Liver (tissue), 8 donors: ENCODE measurements at regions not wholly inside any gene's neighbourhood (a gene's known extent, or its start where the extent isn't known, plus 50 kb on each side); places are given as distances from the start of the nearest gene placed in this dataset.

Source experiments
- DNase-seq: peaks from one replicate; pipeline ENCODE4 v3.0.0-alpha.2; 2017; ENCODE audit warnings: low spot score
- H3K27ac ChIP-seq, 2 donors: one replicate each; pipeline ENCODE4 v1.7.0; 2013; ENCODE audit warnings: inconsistent platforms in 2 of 2, low read length in 2 of 2, control low read depth in 1 of 2, low read depth in 1 of 2, mild to moderate bottlenecking in 1 of 2
- H3K27me3 ChIP-seq, 4 donors: one replicate each; pipeline versions ENCODE4 v1.6.1 to v1.7.0; 2013; ENCODE audit warnings: low read length in 3 of 4, inconsistent platforms in 1 of 4, mild to moderate bottlenecking in 1 of 4, moderate library complexity in 1 of 4; ENCODE audit not compliant: control insufficient read depth in 4 of 4, insufficient read depth in 4 of 4
- H3K36me3 ChIP-seq, 4 donors: one replicate each; pipeline versions ENCODE4 v1.6.1 to v1.7.0; 2013; ENCODE audit warnings: low read length in 3 of 4, mild to moderate bottlenecking in 3 of 4, low read depth in 1 of 4, moderate library complexity in 1 of 4; ENCODE audit not compliant: control insufficient read depth in 4 of 4, insufficient read depth in 3 of 4
- H3K4me1 ChIP-seq, 4 donors: one replicate each; pipeline versions ENCODE4 v1.6.1 to v1.7.0; 2013; ENCODE audit warnings: low read length in 3 of 4, mild to moderate bottlenecking in 3 of 4, moderate library complexity in 1 of 4; ENCODE audit not compliant: control insufficient read depth in 4 of 4, insufficient read depth in 4 of 4
- H3K4me3 ChIP-seq, 3 donors: one replicate each; pipeline versions ENCODE4 v1.6.1 to v1.7.0; 2013; ENCODE audit warnings: low read length in 3 of 3, control low read depth in 1 of 3, low read depth in 1 of 3, mild to moderate bottlenecking in 1 of 3
- H3K9ac ChIP-seq, 2 donors: one replicate each; pipeline ENCODE4 v1.7.0; 2013; ENCODE audit warnings: low read length in 2 of 2, mild to moderate bottlenecking in 2 of 2, moderate library complexity in 2 of 2, control low read depth in 1 of 2, low read depth in 1 of 2
- H3K9me3 ChIP-seq, 4 donors: one replicate each; pipeline versions ENCODE4 v1.6.1 to v1.7.0; 2013; ENCODE audit warnings: low read length in 3 of 4; ENCODE audit not compliant: control insufficient read depth in 4 of 4
- EGR1 ChIP-seq, 2 donors: IDR thresholded peaks; 2 replicates each; pipeline ENCODE4 v1.6.1; 2016 to 2018; ENCODE audit warnings: antibody characterized with exemption in 2 of 2, low read depth in 2 of 2
- FOXA1 ChIP-seq: IDR thresholded peaks from 2 replicates; pipeline ENCODE4 v1.6.1; 2016; ENCODE audit warnings: antibody characterized with exemption
- FOXA2 ChIP-seq: IDR thresholded peaks from 2 replicates; pipeline ENCODE4 v1.6.1; 2016; ENCODE audit warnings: antibody characterized with exemption
- GABPA ChIP-seq, 2 donors: IDR thresholded peaks in 1 of 2; conservative IDR thresholded peaks in 1 of 2; 2 replicates each; pipeline ENCODE4 v1.6.1; 2016; ENCODE audit warnings: antibody characterized with exemption in 2 of 2, mild to moderate bottlenecking in 1 of 2, moderate library complexity in 1 of 2
- HNF4A ChIP-seq, 2 donors: conservative IDR thresholded peaks; 2 replicates each; pipeline ENCODE4 v1.6.1; 2016; ENCODE audit warnings: antibody characterized with exemption in 2 of 2, mild to moderate bottlenecking in 2 of 2
- HNF4G ChIP-seq: IDR thresholded peaks from 2 replicates; pipeline ENCODE4 v1.6.1; 2016; ENCODE audit warnings: antibody characterized with exemption
- JUND ChIP-seq, 2 donors: IDR thresholded peaks; 2 replicates each; pipeline ENCODE4 v1.6.1; 2016; ENCODE audit warnings: antibody characterized with exemption in 2 of 2
- NR2F2 ChIP-seq: IDR thresholded peaks from 2 replicates; pipeline ENCODE4 v1.6.1; 2016; ENCODE audit warnings: antibody characterized with exemption
- RAD21 ChIP-seq, 2 donors: IDR thresholded peaks; 2 replicates each; pipeline ENCODE4 v1.6.1; 2016; ENCODE audit warnings: antibody characterized with exemption in 2 of 2, mild to moderate bottlenecking in 2 of 2
- RXRA ChIP-seq, 2 donors: IDR thresholded peaks; 2 replicates each; pipeline ENCODE4 v1.6.1; 2017 to 2018; ENCODE audit warnings: antibody characterized with exemption in 2 of 2, mild to moderate bottlenecking in 1 of 2
- SP1 ChIP-seq: IDR thresholded peaks from 2 replicates; pipeline ENCODE4 v1.6.1; 2018; ENCODE audit warnings: antibody characterized with exemption, mild to moderate bottlenecking
- TAF1 ChIP-seq: conservative IDR thresholded peaks from 2 replicates; pipeline ENCODE4 v1.6.1; 2016; ENCODE audit warnings: antibody characterized with exemption, mild to moderate bottlenecking
- YY1 ChIP-seq: IDR thresholded peaks from 2 replicates; pipeline ENCODE4 v1.6.1; 2016; ENCODE audit warnings: antibody characterized with exemption, mild to moderate bottlenecking
- WGBS: extraction: QIAGEN DNeasy Blood & Tissue Kit; methylation state at CpG from one replicate; pipeline ENCODE4 v1.1.7; 2013; 5-methylcytosine and 5-hydroxymethylcytosine counted together
- TF ChIP-seq, protein P1 (sequence below): IDR thresholded peaks from 2 replicates; pipeline ENCODE4 v1.6.1; 2016; ENCODE audit warnings: antibody characterized with exemption
- TF ChIP-seq, protein P2 (sequence below): IDR thresholded peaks from 2 replicates; pipeline ENCODE4 v1.6.1; 2016; ENCODE audit warnings: antibody characterized with exemption
- TF ChIP-seq, protein P3 (sequence below): IDR thresholded peaks from 2 replicates; pipeline ENCODE4 v1.6.1; 2016; ENCODE audit warnings: antibody characterized with exemption
- TF ChIP-seq, protein P4 (sequence below): IDR thresholded peaks from 2 replicates; pipeline ENCODE4 v1.6.1; 2016; ENCODE audit warnings: antibody characterized with exemption, mild to moderate bottlenecking
- TF ChIP-seq, protein P5 (sequence below): fragments of 150-350 bp; IDR thresholded peaks from 2 replicates; pipeline ENCODE4 v1.5.1; 2017; ENCODE audit warnings: improper control_type of control experiment, low read depth, low read length; ENCODE audit not compliant: missing input control
- donor health status: healthy.
- donor health status: healthy.
- donor health status: healthy.
- donor health status: healthy.
- donor health status: healthy.

DNA sequence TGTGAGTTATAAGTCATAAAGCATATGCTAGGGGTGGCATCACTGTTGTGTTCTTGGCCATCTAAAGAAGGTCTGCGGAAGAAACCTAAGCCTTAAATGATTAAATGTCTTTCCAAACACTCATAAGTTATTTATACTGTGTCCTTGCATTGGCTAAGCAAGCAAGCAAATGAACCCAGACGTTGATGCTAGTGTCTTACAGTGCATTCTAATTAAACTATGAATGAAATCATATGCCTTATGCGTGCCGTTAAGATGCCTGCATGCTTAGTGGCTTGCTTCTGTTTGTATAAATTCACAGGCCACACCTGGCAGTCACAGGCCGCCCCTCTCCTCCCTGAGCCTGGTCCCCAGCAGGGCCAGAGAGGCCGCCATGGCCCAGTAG lies 49.9 kb downstream of the RIN2 start:
- H3K9ac ChIP-seq: no peak overlapping the region
- no peak for DNase-seq
- WGBS: 78% methylated on average over 6 of the region's 6 CpGs
- H3K4me1 ChIP-seq: peaks cover 0 to 2% (median 0%) of the 10 kb centered on the region in 4 donors
- H3K36me3 ChIP-seq: no peaks in the 10 kb centered on the region
- no peak overlapping the region for H3K4me3 ChIP-seq
- TF ChIP-seq NR2F2 (no peak), TAF1 (no peak), YY1 (no peak), GABPA (IDR thresholded peaks at IDR 0.05 in 1 of 2, conservative IDR thresholded peaks at IDR 0.05 in 1 of 2) (no peak), HNF4G (no peak), FOXA1 (no peak), RXRA (IDR thresholded peaks at IDR 0.05) (no peak), RAD21 (IDR thresholded peaks at IDR 0.05) (no peak), EGR1 (IDR thresholded peaks at IDR 0.05; ENCODE audit: low read depth in 2 of 2) (no peak), SP1 (no peak), JUND (IDR thresholded peaks at IDR 0.05) (no peak), HNF4A (conservative IDR thresholded peaks at IDR 0.05) (no peak), FOXA2 (no peak)
- TF ChIP-seq, protein P1, sequence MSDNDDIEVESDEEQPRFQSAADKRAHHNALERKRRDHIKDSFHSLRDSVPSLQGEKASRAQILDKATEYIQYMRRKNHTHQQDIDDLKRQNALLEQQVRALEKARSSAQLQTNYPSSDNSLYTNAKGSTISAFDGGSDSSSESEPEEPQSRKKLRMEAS: no peak
- TF ChIP-seq, protein P2, sequence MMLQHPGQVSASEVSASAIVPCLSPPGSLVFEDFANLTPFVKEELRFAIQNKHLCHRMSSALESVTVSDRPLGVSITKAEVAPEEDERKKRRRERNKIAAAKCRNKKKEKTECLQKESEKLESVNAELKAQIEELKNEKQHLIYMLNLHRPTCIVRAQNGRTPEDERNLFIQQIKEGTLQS: no peak
- TF ChIP-seq, protein P3, sequence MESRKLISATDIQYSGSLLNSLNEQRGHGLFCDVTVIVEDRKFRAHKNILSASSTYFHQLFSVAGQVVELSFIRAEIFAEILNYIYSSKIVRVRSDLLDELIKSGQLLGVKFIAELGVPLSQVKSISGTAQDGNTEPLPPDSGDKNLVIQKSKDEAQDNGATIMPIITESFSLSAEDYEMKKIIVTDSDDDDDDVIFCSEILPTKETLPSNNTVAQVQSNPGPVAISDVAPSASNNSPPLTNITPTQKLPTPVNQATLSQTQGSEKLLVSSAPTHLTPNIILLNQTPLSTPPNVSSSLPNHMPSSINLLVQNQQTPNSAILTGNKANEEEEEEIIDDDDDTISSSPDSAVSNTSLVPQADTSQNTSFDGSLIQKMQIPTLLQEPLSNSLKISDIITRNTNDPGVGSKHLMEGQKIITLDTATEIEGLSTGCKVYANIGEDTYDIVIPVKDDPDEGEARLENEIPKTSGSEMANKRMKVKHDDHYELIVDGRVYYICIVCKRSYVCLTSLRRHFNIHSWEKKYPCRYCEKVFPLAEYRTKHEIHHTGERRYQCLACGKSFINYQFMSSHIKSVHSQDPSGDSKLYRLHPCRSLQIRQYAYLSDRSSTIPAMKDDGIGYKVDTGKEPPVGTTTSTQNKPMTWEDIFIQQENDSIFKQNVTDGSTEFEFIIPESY: no peak
- no peaks in the 10 kb centered on the region for H3K9me3 ChIP-seq
- H3K27me3 ChIP-seq: no peaks in the 10 kb centered on the region
- H3K27ac ChIP-seq: no peak overlapping the region

DNA sequence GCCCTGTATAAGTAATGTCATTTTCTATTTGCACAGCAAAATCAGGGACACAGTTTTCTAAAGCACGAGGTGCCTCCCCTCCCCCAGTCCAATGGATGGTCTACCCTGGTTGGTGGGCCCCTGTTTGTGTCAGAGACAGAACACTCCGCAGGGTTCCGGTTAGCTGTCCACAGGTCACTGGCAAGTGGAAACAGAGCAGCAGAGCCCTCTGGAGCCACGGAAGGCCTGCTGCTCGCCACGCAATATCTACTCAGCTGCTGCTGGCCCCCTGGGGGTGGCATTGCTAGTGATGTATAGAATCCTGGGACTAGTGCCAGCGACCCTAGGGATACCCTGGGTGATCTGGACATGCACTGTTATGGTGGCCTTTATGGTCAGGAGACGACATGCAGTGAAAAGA lies 50.4 kb downstream of the RIN2 start:
- Histone ChIP-seq H3K4me3 (no peak overlapping the region), H3K27me3 (no peaks in the 10 kb centered on the region), H3K36me3 (no peaks in the 10 kb centered on the region), H3K27ac (no peak overlapping the region), H3K9me3 (no peaks in the 10 kb centered on the region), H3K9ac (no peak overlapping the region), H3K4me1 (peaks cover 0 to 2% (median 0%) of the 10 kb centered on the region in 4 donors)
- TF ChIP-seq JUND (IDR thresholded peaks at IDR 0.05): no peak
- no peak for TF ChIP-seq EGR1 (IDR thresholded peaks at IDR 0.05; ENCODE audit: low read depth in 2 of 2)
- TF ChIP-seq YY1: no peak
- TF ChIP-seq, protein P2: no peak
- TF ChIP-seq, protein P3: no peak
- no peak for TF ChIP-seq NR2F2
- no peak for TF ChIP-seq TAF1
- TF ChIP-seq, protein P4, sequence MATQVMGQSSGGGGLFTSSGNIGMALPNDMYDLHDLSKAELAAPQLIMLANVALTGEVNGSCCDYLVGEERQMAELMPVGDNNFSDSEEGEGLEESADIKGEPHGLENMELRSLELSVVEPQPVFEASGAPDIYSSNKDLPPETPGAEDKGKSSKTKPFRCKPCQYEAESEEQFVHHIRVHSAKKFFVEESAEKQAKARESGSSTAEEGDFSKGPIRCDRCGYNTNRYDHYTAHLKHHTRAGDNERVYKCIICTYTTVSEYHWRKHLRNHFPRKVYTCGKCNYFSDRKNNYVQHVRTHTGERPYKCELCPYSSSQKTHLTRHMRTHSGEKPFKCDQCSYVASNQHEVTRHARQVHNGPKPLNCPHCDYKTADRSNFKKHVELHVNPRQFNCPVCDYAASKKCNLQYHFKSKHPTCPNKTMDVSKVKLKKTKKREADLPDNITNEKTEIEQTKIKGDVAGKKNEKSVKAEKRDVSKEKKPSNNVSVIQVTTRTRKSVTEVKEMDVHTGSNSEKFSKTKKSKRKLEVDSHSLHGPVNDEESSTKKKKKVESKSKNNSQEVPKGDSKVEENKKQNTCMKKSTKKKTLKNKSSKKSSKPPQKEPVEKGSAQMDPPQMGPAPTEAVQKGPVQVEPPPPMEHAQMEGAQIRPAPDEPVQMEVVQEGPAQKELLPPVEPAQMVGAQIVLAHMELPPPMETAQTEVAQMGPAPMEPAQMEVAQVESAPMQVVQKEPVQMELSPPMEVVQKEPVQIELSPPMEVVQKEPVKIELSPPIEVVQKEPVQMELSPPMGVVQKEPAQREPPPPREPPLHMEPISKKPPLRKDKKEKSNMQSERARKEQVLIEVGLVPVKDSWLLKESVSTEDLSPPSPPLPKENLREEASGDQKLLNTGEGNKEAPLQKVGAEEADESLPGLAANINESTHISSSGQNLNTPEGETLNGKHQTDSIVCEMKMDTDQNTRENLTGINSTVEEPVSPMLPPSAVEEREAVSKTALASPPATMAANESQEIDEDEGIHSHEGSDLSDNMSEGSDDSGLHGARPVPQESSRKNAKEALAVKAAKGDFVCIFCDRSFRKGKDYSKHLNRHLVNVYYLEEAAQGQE: no peak
- TF ChIP-seq, protein P1: no peak
- TF ChIP-seq, protein P5, sequence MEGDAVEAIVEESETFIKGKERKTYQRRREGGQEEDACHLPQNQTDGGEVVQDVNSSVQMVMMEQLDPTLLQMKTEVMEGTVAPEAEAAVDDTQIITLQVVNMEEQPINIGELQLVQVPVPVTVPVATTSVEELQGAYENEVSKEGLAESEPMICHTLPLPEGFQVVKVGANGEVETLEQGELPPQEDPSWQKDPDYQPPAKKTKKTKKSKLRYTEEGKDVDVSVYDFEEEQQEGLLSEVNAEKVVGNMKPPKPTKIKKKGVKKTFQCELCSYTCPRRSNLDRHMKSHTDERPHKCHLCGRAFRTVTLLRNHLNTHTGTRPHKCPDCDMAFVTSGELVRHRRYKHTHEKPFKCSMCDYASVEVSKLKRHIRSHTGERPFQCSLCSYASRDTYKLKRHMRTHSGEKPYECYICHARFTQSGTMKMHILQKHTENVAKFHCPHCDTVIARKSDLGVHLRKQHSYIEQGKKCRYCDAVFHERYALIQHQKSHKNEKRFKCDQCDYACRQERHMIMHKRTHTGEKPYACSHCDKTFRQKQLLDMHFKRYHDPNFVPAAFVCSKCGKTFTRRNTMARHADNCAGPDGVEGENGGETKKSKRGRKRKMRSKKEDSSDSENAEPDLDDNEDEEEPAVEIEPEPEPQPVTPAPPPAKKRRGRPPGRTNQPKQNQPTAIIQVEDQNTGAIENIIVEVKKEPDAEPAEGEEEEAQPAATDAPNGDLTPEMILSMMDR: no peak
- no peak for TF ChIP-seq RAD21 (IDR thresholded peaks at IDR 0.05)
- TF ChIP-seq RXRA (IDR thresholded peaks at IDR 0.05): no peak
- TF ChIP-seq HNF4G: no peak
- no peak for DNase-seq
- 96% methylated on average over 8 of the region's 8 CpGs for WGBS
